ENCODE measurements at regions not wholly inside any gene's neighbourhood (a gene's known extent, or its start where the extent isn't known, plus 50 kb on each side); places are given as distances from the start of the nearest gene placed in this dataset.

GRCh38 chr12:118467641-118468305 lies 91.4 kb downstream of the SUDS3 start:
- DNase-seq = no peak

GRCh38 chr12:118472940-118473339 lies 96.6 kb downstream of the SUDS3 start:
- DNase-seq = no peak

GRCh38 chr12:118480235-118480634 lies 103.9 kb downstream of the SUDS3 start:
- no peak for DNase-seq

- DNase-seq = no peak
Observed at GRCh38 chr12:118488034-118488433, 111.7 kb downstream of the SUDS3 start.

- DNase-seq = no peak
Observed at GRCh38 chr12:118493962-118494361, 117.6 kb downstream of the SUDS3 start.

GRCh38 chr12:118494776-118495175 lies 118.4 kb downstream of the SUDS3 start:
- DNase-seq = no peak

- no peak for DNase-seq
Observed at GRCh38 chr12:118495296-118495695, 118.9 kb downstream of the SUDS3 start.

- no peak for DNase-seq
Observed at GRCh38 chr12:118498171-118498570, 121.8 kb downstream of the SUDS3 start.

GRCh38 chr12:118500299-118500698 lies 123.9 kb downstream of the SUDS3 start:
- no peak for DNase-seq

- DNase-seq = no peak
Observed at GRCh38 chr12:118501489-118501888, 125.1 kb downstream of the SUDS3 start.

GRCh38 chr12:118503476-118503875 lies 127.1 kb downstream of the SUDS3 start:
- DNase-seq = no peak

GRCh38 chr12:118512669-118513068 lies 136.3 kb downstream of the SUDS3 start:
- no peak for DNase-seq

- DNase-seq = no peak
Observed at GRCh38 chr12:118513611-118514010, 137.3 kb downstream of the SUDS3 start.

- DNase-seq = no peak
Observed at GRCh38 chr12:118514297-118514696, 137.9 kb downstream of the SUDS3 start.

- no peak for DNase-seq
Observed at GRCh38 chr12:118520214-118521035, 144.1 kb downstream of the SUDS3 start.

GRCh38 chr12:118521036-118521370 lies 144.6 kb downstream of the SUDS3 start:
- no peak for DNase-seq

- no peak for DNase-seq
Observed at GRCh38 chr12:118524446-118524845, 148.1 kb downstream of the SUDS3 start.

- no peak for DNase-seq
Observed at GRCh38 chr12:118525216-118525615, 148.9 kb downstream of the SUDS3 start.

GRCh38 chr12:118526255-118527095 lies 150.1 kb downstream of the SUDS3 start:
- no peak for DNase-seq

GRCh38 chr12:118527310-118527709 lies 151.0 kb downstream of the SUDS3 start:
- DNase-seq = no peak

- no peak for DNase-seq
Observed at GRCh38 chr12:118528625-118529024, 152.3 kb downstream of the SUDS3 start.

GRCh38 chr12:118534003-118534402 lies 157.6 kb downstream of the SUDS3 start:
- no peak for DNase-seq

Data from muscle of arm (tissue), 1 donor.